ENCODE measurements at regions not wholly inside any gene's neighbourhood (a gene's known extent, or its start where the extent isn't known, plus 50 kb on each side); places are given as distances from the start of the nearest gene placed in this dataset.
A peak's percentile ranks its signal among the peaks of the same experiment; 100 is the strongest.
"Not testable (repeated sequence)": the region's sequence is repeated elsewhere in the genome, so short reads cannot be mapped to it uniquely, and the experiment has no call there.

DNA sequence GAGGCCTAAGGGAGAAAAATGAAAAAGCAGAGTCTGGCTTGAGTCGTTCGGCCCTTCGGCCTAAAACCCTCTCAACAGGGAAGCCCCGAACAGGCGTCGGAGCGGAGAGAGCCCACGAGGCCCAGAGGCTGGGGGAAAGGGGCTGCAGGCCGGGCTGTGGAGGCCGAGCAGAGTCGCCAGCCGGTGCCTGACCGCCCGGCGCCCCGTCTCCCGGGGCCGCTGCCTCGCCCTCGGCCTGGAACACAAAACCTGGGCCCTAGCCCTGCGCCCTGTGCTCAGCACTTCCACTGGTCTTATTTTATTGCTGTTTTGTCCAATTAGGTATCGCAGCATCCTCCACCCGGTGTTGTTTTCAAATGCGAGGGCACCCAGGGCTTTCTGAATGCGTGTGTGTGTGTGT lies 110.1 kb upstream of the FOXD4L5 start:
- H3K79me2 ChIP-seq (ENCODE audit: control insufficient read depth, insufficient read depth, low read length, unreplicated experiment); H3K4me1 ChIP-seq (ENCODE audit: control insufficient read depth, insufficient read depth, low read length, unreplicated experiment); H3K36me3 ChIP-seq (ENCODE audit: insufficient read depth, low read length); H3K27ac ChIP-seq (ENCODE audit: low read depth, low read length); H2AFZ ChIP-seq (ENCODE audit: low read length, unreplicated experiment); H3K27me3 ChIP-seq (ENCODE audit: insufficient read depth, low read length); H3K4me3 ChIP-seq (ENCODE audit: low read depth, low read length): not testable (repeated sequence)

DNA sequence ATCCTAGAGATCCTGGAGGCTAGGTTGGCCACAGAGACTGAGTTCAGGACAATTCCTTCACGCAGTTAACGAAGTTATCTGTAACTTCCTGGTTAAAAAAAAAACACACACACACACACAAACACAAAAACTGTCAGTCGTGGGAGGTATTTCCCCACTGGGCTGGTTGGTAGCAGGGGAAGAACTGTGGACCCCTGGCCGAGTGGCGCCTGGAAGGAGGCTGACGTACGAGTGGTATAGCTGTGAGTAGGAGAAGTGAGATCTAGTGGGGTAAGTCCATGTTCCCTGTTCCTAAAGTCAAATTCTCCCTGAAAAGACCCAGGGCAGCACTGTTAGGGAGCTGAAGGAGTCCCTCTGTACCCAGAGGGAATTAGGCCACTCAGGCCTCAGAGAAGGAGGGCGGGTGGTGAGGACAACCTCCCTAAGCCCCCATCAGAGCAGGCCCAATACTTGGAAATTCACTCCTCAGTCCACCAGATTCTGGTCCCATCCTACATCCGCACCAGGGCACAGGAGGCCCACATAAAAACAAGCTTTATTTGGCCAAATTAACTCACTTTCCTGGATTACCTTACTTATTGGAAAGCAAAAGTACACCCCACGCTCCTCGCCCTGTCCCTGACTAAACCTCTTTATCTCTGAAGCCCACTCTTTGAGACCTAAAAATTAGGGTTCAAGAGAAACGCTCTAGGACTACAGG lies 108.3 kb upstream of the FOXD4L5 start:
- H3K4me1 ChIP-seq (ENCODE audit: control insufficient read depth, insufficient read depth, low read length, unreplicated experiment); H3K4me3 ChIP-seq (ENCODE audit: low read depth, low read length); H2AFZ ChIP-seq (ENCODE audit: low read length, unreplicated experiment); H3K27me3 ChIP-seq (ENCODE audit: insufficient read depth, low read length); H3K79me2 ChIP-seq (ENCODE audit: control insufficient read depth, insufficient read depth, low read length, unreplicated experiment); H3K27ac ChIP-seq (ENCODE audit: low read depth, low read length); H3K36me3 ChIP-seq (ENCODE audit: insufficient read depth, low read length): not testable (repeated sequence)

DNA sequence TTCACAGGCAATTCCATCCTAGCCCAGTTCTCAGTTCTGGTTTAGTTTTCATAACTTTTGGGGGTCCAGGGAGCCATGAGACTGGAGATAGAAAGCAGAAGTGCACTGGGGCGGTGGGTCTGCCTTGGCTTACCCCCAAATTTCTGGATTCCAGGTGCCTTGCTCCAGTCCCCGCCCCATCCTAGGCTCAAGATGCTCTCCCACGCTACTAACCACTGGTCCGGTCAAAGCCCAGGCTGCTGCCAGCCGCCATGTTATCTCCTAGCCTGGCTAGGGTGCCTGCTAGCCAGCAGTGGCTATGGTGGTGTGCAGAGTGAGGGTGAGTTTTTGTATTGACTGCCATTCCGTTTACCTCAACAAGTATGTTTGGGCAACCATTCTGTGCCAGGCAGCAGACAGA lies 107.6 kb upstream of the FOXD4L5 start:
- H3K36me3 ChIP-seq (ENCODE audit: insufficient read depth, low read length); H2AFZ ChIP-seq (ENCODE audit: low read length, unreplicated experiment); H3K27ac ChIP-seq (ENCODE audit: low read depth, low read length); H3K4me3 ChIP-seq (ENCODE audit: low read depth, low read length); H3K4me1 ChIP-seq (ENCODE audit: control insufficient read depth, insufficient read depth, low read length, unreplicated experiment); H3K79me2 ChIP-seq (ENCODE audit: control insufficient read depth, insufficient read depth, low read length, unreplicated experiment); H3K27me3 ChIP-seq (ENCODE audit: insufficient read depth, low read length): not testable (repeated sequence)

DNA sequence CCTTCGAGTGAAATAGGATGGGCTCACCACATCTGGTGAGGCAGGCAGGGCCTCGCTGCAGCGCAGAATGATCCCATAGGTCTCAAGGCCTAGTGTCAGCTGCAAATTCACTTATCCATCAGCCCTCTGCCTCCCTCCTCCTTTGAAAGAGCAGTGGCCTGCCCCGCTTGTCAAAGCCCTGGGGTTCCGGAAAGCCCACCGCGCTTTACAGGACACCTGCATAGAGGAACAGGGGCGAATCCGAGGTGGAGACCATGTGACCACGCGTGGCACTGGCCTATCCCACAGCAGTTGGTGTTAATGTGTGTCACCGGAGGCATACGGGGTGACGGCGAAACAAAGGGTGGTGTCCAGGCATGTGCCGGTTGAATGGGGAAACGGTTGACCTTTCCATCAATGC lies 104.7 kb upstream of the FOXD4L5 start:
- not testable (repeated sequence) for H3K27me3 ChIP-seq (ENCODE audit: insufficient read depth, low read length); H3K79me2 ChIP-seq (ENCODE audit: control insufficient read depth, insufficient read depth, low read length, unreplicated experiment); H3K36me3 ChIP-seq (ENCODE audit: insufficient read depth, low read length); H3K27ac ChIP-seq (ENCODE audit: low read depth, low read length); H3K4me1 ChIP-seq (ENCODE audit: control insufficient read depth, insufficient read depth, low read length, unreplicated experiment); H3K4me3 ChIP-seq (ENCODE audit: low read depth, low read length); H2AFZ ChIP-seq (ENCODE audit: low read length, unreplicated experiment)

DNA sequence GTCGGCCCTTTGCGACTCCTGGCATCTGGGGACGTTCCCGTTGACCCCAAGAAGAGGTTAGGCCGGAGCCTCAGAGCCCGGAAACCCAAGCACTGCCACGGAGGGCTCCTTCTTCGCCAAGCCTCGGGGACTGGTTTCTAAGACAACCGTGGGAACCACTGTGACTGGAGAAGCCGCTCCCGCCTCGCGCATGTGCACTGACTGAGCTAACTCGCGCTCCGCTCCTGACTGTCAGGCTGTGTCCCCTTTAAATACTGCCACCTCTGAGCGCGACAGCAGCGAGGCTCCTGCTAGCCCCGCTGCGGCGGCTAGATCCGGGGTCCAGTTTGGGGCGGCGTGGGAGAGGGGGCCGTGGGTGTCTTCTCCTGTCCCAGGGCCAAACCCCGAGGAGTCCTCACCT lies 104.2 kb upstream of the FOXD4L5 start:
- H3K36me3 ChIP-seq (ENCODE audit: insufficient read depth, low read length); H3K27ac ChIP-seq (ENCODE audit: low read depth, low read length); H3K27me3 ChIP-seq (ENCODE audit: insufficient read depth, low read length); H3K4me3 ChIP-seq (ENCODE audit: low read depth, low read length); H3K4me1 ChIP-seq (ENCODE audit: control insufficient read depth, insufficient read depth, low read length, unreplicated experiment); H3K79me2 ChIP-seq (ENCODE audit: control insufficient read depth, insufficient read depth, low read length, unreplicated experiment); H2AFZ ChIP-seq (ENCODE audit: low read length, unreplicated experiment): not testable (repeated sequence)

- not testable (repeated sequence) for H3K79me2 ChIP-seq (ENCODE audit: control insufficient read depth, insufficient read depth, low read length, unreplicated experiment); H3K36me3 ChIP-seq (ENCODE audit: insufficient read depth, low read length); H3K4me1 ChIP-seq (ENCODE audit: control insufficient read depth, insufficient read depth, low read length, unreplicated experiment); H2AFZ ChIP-seq (ENCODE audit: low read length, unreplicated experiment); H3K27ac ChIP-seq (ENCODE audit: low read depth, low read length); H3K27me3 ChIP-seq (ENCODE audit: insufficient read depth, low read length)
- H3K4me3 ChIP-seq (ENCODE audit: low read depth, low read length): peak overlapping the region; percentile 78
These were observed 101.7 kb upstream of the FOXD4L5 start for GRCh38 chr9:65386699-65387098.

- not testable (repeated sequence) for H3K79me2 ChIP-seq (ENCODE audit: control insufficient read depth, insufficient read depth, low read length, unreplicated experiment); H3K27me3 ChIP-seq (ENCODE audit: insufficient read depth, low read length); H2AFZ ChIP-seq (ENCODE audit: low read length, unreplicated experiment); H3K36me3 ChIP-seq (ENCODE audit: insufficient read depth, low read length); H3K4me1 ChIP-seq (ENCODE audit: control insufficient read depth, insufficient read depth, low read length, unreplicated experiment); H3K27ac ChIP-seq (ENCODE audit: low read depth, low read length)
- H3K4me3 ChIP-seq (ENCODE audit: low read depth, low read length): 0 out of 2 replicates have a peak overlapping the region, but pooled peaks have one; percentile 45
These were observed 101.2 kb upstream of the FOXD4L5 start for GRCh38 chr9:65386191-65386590.

DNA sequence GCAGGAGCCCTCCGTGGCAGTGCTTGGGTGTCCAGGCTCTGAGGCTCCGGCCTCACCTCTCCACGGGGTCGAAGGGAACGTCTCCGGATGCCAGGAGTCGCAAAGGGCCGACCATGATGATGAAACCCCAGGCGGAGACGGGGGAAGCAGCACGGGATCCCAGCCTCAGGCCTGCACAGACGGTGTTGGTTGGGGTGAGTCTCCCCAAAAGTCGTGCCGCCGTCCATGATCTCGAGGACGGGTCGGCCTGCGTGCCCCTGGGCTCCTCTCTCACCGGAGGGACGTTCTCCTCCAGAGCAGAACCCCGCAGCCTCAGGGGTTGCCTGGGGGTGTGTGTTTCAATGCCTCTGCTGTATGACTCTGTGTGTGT lies 100.6 kb upstream of the FOXD4L5 start:
- H3K79me2 ChIP-seq (ENCODE audit: control insufficient read depth, insufficient read depth, low read length, unreplicated experiment); H2AFZ ChIP-seq (ENCODE audit: low read length, unreplicated experiment); H3K36me3 ChIP-seq (ENCODE audit: insufficient read depth, low read length); H3K27ac ChIP-seq (ENCODE audit: low read depth, low read length); H3K4me3 ChIP-seq (ENCODE audit: low read depth, low read length); H3K27me3 ChIP-seq (ENCODE audit: insufficient read depth, low read length); H3K4me1 ChIP-seq (ENCODE audit: control insufficient read depth, insufficient read depth, low read length, unreplicated experiment): not testable (repeated sequence)

DNA sequence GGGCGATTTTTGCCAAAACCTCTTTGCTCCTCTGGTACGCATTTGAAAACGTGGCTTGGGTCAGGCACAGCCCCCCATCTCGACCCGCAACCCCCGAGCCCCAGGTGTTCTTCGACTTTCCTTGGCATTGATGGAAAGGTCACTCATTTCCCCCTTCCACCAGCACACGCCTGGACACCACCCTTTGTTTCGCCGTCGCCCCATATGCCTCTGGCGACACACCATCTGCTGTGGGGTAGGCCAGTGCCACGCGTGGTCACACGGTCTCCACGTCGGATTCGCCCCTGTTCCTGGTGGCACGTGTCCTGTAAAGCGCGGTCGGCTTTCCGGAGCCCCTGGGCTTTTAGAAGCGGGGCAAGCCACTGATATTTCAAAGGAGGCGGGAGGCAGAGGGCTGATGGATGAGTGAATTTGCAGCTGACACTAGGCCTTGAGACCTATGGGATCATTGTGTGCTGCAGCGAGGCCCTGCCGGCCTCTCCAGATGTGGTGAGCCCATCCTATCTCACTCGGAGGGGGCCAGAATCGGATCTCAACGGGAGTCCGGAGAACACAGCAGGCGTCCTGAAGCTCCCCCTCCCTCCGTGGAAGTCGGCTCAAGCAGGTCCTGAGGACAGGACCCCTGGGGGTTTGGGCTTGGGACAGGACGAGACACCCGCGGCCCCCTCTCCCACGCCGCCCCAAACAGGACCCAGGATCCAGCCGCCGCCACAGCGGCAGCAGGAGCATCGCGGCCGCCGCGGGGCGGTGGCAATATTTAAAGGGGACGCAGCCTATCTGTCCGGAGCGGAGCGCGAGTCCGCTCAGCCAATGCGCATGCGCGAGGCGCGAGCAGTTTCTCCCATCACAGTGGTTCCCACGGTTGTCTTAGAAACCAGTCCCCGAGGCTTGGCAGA lies 100.0 kb upstream of the FOXD4L5 start:
- not testable (repeated sequence) for H3K4me1 ChIP-seq (ENCODE audit: control insufficient read depth, insufficient read depth, low read length, unreplicated experiment); H3K27me3 ChIP-seq (ENCODE audit: insufficient read depth, low read length); H3K36me3 ChIP-seq (ENCODE audit: insufficient read depth, low read length); H2AFZ ChIP-seq (ENCODE audit: low read length, unreplicated experiment); H3K79me2 ChIP-seq (ENCODE audit: control insufficient read depth, insufficient read depth, low read length, unreplicated experiment); H3K27ac ChIP-seq (ENCODE audit: low read depth, low read length); H3K4me3 ChIP-seq (ENCODE audit: low read depth, low read length)

DNA sequence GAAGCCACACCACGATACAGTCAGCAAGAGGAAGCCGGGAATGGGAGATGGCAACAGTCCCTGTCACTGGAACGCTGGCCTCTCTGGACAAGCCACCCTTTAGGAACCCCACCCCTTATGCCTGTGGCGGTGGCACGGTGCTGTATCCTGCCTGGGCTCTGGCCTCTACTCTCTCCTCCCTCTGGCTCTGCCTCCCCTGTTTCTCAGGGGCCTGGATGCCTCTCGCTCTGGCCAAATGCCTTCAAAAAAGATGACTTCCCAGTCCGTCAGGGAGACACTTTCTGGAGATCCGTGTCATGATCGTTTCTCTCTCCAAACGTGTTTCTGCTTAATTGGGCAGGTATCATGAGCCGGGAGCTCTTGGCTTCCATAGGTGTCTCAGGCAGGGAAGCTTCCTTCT lies 99.1 kb upstream of the FOXD4L5 start:
- 0 out of 2 replicates have a peak overlapping the region, but pooled peaks have one; percentile 40 for H3K4me3 ChIP-seq (ENCODE audit: low read depth, low read length)
- not testable (repeated sequence) for H3K27me3 ChIP-seq (ENCODE audit: insufficient read depth, low read length); H3K79me2 ChIP-seq (ENCODE audit: control insufficient read depth, insufficient read depth, low read length, unreplicated experiment); H3K4me1 ChIP-seq (ENCODE audit: control insufficient read depth, insufficient read depth, low read length, unreplicated experiment); H3K27ac ChIP-seq (ENCODE audit: low read depth, low read length); H3K36me3 ChIP-seq (ENCODE audit: insufficient read depth, low read length); H2AFZ ChIP-seq (ENCODE audit: low read length, unreplicated experiment)

GRCh38 chr9:65383646-65384045 lies 98.6 kb upstream of the FOXD4L5 start:
- 0 out of 2 replicates have a peak overlapping the region, but pooled peaks have one; percentile 40 for H3K4me3 ChIP-seq (ENCODE audit: low read depth, low read length)
- H3K27me3 ChIP-seq (ENCODE audit: insufficient read depth, low read length); H3K27ac ChIP-seq (ENCODE audit: low read depth, low read length); H3K4me1 ChIP-seq (ENCODE audit: control insufficient read depth, insufficient read depth, low read length, unreplicated experiment); H3K79me2 ChIP-seq (ENCODE audit: control insufficient read depth, insufficient read depth, low read length, unreplicated experiment); H2AFZ ChIP-seq (ENCODE audit: low read length, unreplicated experiment); H3K36me3 ChIP-seq (ENCODE audit: insufficient read depth, low read length): not testable (repeated sequence)
